HG02981 (cell line): ENCODE measurements at regions not wholly inside any gene's neighbourhood (a gene's known extent, or its start where the extent isn't known, plus 50 kb on each side); places are given as distances from the start of the nearest gene placed in this dataset.
"Not testable (repeated sequence)": the region's sequence is repeated elsewhere in the genome, so short reads cannot be mapped to it uniquely, and the experiment has no call there.

ENCODE experiments used
- ATAC-seq: cut with Tn5 transposase; IDR thresholded peaks from one replicate; pipeline ENCODE4 v1.9.1; 2021; ENCODE audit warnings: mild to moderate bottlenecking, moderate library complexity; ENCODE audit not compliant: unreplicated experiment

DNA sequence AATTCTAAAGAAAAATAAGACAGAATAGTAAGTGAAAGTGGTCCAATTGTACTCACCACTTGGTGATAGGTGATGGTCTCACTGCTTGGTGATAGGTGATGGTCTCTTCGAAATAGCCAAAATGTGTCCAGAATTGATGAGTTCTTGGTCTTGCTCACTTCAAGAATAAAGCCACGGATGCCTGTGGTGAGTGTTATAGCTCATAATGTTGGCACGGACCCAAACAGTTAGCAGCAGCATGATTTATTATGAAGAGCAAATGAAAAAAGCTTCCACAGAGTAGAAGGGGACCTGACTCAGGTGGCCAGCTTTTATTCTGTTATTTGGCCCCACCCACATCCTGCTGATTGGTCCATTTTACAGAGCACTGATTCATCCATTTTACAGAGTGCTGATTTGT, 272.6 kb downstream of the RPS4Y2 start:
- no peak for ATAC-seq

DNA sequence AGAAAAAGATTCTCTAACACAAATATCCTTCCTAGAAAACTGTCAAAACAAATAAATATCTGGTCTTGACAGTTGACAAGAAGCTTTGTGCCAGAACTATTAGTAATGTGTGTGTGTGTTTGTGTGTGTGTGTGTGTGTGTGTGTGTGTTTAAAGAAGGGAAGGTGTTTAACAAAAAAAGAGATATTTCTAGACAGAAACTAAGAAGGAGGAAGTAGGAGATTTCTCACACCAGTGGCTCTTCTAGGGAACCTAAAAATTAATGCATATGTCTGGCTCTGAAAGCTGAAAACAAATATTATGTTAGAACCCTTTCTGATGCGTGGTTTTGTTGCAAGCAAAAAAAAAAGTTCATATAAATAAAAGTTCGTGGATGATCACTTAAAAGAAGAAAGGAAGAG, 277.5 kb downstream of the RPS4Y2 start:
- ATAC-seq = no peak

DNA sequence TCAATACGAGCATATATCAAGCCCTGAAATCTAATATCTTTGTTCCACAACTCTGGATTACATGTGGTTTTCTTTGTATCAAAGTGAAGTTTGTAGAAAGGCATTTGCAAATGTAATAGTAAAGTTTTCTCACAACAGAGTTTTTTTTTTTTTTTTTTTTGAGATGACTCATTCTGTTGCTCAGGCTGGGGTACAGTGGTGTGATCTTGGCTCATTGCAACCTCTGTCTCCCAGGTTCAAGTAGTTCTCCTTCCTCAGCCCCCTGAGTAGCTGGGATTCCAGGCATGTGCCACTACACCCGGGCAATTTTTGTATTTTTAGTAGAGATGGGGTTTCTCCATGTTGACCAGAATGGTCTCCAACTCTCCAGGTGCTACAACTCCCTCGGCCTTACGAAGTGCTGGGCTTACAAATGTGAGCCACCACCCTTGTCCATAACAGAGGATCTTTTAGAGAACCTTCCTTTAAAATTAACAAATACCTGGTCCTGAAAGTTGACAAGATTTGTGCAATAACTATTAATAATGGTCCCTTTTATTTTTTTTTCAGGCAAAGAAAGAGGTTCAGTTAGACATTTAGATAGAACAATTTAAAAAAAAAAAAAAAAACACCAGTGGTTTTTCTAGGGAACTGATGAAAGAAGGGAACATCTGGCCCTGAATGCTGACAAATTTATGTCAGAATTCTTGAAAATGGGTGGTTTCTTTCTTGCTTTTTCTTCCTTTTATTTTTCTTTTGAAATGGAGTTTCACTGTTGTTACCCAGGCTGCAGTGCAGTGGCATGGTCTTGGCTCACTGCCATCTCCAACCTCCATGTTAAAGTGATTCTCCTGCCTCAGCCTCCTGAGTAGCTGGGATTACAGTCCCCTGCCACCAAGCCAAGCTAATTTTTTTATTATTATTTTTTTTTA, 278.5 kb downstream of the RPS4Y2 start:
- ATAC-seq = no peak

DNA sequence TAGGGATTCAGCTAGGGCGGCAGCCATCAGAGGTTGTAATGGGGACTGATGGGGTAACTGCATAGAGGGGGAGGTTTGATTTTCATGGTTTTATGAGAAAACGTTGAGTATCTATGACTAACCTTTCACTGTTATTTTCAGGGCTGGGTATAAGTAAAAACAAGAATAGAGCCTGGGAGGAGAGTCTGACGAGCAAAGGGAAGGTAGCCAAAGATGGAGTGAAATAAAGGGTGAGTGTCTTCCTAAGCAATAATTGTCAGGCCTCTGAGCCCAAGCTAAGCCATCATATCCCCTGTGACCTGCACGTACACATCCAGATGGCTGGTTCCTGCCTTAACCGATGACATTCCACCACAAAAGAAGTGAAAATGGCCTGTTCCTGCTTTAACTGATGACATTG, 281.5 kb downstream of the RPS4Y2 start:
- not testable (repeated sequence) for ATAC-seq

DNA sequence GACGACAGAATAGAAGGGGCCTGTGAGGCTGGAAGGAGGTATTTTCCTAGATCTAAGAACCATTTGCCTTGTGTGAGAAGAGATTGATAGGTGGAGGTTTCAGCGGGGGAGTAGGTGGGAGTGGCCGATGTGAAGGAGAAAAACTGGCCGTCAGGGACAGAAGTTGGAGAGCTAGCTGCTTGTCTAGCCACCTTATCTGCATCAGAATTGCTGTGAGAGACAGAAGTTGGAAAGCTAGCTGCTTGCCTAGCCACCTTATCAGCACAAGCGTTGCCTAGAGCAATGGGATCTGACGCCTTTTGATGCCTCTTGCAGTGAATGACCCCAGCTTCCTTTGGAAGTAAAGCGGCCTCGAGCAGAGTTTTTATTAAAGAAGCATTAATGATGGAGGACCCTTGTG, 283.9 kb downstream of the RPS4Y2 start:
- ATAC-seq = no peak

DNA sequence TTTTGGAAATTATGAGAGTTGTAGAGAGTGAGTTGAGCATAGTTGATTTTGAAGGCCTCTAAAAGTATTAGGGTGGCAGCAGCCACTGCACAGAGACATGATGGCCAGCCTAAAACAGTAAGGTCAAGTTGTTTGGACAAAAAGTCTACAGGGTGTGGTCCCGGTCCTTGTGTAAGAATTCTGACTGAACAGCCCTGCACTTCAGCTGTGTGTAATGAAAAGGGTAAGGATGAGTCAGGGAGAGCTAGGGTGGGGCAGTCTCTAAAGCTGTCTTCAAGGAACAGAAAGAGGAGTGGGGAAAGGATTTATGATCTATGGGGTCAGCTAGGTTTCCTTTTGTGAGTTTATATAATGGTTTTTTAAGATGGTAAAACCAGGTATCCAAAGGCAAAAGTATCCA, 284.8 kb downstream of the RPS4Y2 start:
- not testable (repeated sequence) for ATAC-seq

DNA sequence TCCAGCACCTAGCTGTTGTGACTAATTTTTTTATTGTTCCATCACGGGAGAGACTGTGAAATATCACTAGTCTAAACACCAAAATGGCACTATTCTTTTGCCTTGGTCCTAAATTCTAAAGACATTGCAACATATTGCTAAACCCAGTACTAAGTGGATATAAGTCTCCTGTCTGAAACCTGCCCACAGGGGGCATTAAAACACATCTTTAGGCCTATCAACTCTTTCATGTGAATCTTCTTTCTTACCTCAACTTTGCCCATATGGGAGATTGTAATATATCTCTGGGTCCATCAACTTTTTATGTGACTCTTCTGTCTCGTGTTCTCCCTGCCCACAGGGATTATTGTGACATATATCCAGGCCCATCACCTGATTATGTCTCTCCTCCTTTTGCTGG, 317.2 kb downstream of the RPS4Y2 start:
- ATAC-seq = no peak

DNA sequence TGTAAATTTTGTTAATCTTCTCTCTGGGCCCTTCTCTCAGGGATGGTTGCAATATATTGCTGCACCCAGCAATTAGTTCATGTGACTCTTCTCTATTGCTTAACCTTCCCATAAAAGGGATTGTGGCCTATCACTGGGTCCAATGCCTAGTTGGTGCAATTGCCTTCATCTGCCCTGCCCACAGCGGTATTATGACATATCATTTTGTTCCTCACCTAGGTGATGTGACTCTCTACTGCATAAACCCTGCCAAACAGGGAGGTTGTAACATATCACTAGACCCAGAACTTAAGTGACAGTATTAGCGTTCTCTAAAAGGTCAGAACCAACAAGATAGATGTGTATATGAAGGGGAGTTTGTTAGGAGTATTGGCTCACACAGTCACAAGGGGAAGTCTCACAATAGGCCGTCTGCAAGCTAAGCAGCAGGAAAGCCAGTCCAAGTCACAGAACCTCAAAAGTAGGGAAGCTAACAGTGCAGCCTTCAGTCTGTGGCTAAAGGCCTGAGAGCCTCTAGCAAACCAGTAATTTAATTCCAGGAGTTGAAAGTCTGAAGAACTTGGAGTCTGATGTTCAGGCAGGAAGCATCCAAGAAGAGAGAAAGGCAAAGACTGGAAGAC, 317.8 kb downstream of the RPS4Y2 start:
- no peak for ATAC-seq

DNA sequence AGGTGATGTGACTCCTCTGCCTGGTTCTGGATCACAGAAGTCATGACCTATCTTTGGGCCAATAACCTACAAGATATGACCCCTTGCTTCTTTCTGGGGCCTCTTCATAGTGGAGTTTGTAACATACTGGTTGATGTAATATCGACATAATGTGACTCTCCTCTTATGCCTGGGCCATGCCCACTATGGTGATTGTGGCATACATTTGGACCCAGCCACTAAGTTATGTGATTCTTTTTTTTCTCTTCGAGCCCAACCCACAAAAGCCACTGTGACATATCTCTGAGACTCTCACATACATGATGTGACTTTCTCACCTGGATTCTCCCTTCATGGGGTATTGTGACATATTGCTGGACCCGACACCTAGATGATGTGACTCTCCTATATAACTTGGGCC, 319.8 kb downstream of the RPS4Y2 start:
- no peak for ATAC-seq

DNA sequence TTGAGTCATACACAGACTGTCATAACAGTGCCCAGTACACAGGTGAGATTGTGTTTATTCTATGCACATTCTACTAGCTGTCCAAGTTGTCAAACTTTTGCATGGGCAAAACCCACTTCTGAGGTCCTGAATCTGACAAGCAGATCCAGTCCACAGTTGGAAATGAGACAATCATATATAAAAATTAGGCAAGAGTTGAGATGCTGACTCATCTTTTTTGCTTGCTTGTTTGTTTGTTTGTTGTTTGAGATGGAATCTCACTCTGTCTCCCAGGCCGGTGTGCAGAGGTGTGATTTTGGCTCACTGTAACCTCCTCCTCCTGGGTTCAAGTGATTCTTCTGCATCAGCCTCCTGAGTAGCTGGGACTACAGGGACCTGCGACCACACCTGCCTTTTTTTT, 323.8 kb downstream of the RPS4Y2 start:
- ATAC-seq = no peak

DNA sequence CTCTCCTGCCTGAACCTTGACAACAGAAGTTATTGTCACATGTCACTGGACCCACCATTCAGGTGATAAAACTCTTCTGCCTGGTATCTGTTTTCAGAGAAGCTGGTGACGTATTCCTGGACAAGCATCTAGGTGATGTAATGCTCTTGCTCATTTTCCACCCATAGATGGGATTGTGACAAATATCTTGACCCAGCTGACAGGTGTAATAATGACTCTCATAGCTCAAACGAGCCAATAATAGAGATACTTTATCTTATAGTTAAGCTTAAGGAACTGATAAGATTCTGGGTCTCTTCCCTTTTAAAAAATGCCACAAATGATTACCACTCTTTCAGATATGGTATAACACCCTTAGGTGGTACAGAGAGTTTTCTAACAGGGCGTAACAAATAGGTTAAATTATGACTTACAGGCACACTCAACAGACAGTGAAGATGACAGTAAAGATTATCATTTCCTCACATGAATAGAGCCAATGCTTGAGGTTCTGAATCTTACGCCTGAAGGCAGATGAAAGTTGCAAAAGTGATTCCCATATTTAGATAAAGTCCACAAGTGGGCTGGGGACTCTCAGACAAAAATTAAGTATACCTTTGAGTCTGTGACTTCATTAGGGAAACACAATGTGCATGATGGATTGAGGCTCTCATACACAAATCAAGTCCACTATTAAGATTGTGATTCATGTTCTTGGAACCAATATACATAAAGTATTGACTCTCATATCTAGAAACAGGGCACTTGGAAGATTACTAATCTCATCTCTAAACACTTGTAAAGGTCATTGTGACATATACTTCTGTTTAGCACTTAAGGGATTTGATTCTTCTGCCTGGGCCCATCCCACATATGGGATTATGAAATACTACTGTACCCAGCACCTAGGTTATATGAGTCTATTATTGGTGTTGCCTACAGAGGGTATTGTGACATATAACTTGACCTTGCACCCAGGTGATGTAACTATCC, 326.0 kb downstream of the RPS4Y2 start:
- ATAC-seq = no peak

DNA sequence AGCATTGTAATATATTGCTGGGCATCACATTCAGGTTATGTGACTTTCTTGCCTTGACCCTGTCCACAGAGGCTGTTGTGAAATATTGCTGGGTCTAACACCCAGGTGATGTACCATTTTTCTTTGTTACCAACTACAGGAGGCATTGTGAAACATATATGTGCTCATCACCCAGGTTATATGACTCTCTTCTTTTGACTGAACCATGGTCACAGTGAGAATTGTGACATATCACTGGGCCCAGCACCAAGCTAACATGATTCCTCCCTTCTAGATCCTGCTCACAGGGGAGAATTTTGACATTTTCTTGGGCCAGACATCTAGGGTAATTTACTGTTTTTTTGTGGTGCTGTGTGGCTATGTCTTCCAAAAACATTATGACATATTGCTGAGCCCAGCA, 326.7 kb downstream of the RPS4Y2 start:
- ATAC-seq = no peak

DNA sequence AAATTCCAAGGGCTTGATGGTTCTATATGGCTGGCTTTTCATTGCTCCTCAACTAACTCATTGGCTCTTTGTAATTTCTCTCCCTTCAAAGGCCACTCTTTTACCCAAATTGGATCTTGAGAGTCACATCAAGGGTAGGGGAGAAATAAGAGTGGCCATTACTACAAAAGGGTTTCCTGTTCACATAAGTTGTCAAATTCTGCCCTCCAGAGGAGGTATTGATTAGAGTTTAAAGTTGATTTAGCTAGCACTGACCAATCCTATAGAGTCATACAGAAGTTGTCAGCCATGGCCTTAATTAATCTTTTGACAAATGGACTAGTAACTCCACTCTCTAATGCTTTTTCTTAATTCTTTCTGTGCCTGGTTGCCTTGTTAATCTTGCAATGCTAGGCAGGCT, 336.0 kb downstream of the RPS4Y2 start:
- ATAC-seq = no peak

DNA sequence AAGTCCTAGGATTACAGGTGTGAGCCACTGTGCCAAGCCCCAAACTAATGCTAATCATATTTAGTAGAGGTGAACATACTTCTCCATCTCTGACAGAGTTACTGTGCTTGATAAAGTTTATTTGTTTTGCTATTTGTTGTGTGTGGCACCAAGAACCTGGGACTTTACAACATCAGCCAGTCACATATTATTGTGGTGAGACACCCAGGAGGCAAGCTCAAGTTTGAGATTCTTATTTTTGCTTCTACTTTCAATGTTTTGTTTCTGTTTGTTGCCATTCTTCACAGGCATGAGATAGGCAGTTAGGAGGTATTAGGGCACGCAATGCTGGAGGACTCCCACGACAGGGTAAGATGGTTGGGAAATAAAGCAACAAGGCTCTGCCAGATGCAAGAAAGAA, 346.6 kb downstream of the RPS4Y2 start:
- no peak for ATAC-seq

DNA sequence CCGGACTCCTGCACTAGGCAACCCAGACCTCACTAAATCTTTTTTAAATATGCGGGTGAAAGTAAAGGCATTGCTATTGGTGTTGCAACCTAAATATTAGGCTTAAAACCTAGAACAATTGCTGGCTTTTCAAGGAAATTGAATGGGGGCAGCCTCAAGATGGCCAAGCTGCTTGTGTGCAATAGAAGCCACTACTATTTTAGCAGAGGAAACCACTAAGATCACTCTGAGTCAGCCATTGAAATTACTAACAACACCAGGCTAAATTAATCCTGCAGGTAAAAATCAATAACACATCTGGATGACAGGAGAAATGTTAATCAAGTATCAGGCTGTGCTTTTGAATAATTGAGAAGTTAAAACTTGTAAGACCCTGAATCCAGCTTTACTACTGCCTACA, 348.0 kb downstream of the RPS4Y2 start:
- no peak for ATAC-seq

DNA sequence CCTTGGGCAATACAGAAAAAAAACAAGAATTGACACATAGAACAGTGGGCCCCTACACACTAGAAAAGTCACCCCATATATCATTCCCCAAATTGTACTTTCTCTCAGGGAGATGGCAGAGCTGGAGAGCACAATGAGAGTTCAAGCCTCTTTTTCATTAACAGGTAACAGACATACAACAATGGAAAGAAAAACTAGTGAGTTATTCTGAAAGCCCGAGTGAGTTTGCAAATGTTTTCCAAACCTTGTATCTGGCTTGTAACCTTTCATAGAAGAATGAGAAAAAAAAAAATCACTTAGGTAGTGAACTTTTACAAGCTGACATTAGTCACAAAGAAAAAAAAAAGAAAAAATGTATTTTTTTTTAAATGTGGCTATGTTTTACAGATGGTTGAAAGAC, 349.6 kb downstream of the RPS4Y2 start:
- no peak for ATAC-seq

DNA sequence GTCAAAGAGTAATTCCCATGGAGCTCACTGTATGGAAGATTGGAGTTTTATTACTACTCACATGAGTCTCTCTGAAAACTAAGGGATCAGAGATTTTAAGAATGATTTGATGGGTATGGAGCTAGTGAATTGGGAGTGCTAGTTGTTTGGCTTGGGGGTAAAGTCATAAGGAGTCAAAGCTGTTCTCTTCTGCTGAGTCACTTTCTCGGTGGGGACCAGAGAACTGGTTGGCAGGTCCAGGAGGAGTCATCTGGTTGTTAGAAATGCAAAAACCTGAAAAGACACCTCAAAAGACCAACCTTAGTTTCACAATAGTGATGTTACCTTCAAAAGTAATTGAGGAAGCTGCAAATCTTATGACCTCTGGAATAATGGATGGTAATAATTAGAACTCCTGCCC, 355.4 kb downstream of the RPS4Y2 start:
- ATAC-seq = no peak

DNA sequence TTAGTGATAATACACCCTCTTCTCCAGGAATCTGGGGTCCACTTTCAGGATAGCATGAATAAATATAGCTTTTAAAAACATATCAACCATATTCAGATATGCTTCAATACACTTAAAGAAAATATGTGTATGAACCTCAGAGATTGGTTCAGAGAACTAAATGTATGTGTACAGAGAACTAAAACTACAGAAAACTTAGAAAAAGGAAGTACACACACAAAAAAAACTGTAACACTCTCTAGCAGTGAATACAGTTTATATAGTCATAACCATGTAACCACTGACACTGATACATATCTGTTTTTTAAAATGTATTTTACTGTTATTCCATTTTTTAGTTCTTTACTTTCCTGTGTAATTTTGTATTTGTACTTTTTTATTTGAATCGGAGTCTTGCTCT, 365.2 kb downstream of the RPS4Y2 start:
- ATAC-seq = no peak

DNA sequence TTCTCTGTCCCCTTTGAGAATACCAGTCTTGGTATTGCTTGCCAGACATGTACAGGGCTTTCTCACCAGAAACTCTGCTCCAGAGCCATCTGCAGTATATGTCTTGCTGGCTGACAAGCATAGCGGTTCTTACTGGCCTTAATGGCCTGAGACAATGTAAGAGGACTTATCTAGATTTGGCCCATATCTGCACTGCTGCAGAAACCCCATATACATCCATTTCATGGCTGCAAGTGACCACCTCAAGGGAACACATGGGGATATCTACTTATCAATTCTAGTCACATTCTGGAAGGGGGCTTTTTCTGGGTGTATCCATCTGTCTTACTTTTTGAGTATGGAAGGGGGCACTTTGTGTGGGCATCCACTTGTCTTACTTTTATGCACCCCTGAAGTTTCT, 375.5 kb upstream of the RBMY1B start:
- no peak for ATAC-seq

DNA sequence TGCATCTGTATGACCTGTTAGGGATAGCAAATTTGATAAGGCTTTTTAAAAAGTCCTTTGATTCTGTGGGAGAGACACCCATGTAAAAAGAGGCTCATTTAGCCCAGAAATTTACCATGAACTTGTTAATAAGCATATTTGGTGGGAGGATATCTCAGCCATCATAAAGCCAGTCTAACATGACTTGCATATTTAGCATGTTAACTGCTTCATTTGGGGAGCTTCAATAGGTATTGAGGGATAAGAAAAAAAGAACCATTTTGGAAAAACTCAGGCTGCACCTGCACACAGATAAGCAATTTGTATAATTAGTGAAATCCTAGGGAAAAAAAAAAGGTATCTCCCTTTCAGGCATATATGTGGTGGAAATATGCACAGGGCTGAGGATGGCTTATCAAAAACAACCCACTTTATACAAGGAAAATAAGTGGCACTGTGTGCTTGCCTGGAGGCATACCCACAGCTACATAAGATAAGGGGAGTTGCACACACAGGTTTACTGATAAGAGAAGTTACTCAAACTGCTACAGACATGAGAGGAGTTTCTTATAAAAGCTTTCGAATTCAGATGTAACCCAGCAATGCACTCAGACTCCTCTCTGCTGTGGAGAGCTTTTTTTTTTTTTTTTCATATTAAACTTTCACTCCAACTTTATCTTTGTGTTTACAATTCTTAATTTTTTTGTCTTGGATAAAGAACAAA, 372.9 kb upstream of the RBMY1B start:
- ATAC-seq = no peak

DNA sequence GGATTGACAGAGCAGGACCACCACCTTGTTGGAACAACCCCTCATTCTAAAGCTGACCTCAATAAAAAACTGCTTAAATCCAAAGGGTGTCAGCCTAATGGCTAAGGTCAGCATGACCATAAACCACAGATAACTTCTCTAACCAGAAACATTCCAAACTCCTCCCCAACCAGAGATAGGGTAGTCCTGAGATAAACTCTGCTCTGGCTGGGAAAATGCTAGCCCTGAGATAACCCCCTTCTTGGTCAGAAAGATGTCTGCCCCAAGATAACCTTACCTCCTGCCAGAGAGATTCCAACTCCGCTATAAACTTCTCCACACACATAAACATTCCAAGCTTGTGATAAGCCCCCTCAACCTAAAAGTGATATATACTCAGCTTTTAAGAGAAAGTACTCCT, 364.8 kb upstream of the RBMY1B start:
- ATAC-seq = no peak
